ENCODE measurements at regions not wholly inside any gene's neighbourhood (a gene's known extent, or its start where the extent isn't known, plus 50 kb on each side); places are given as distances from the start of the nearest gene placed in this dataset.

- TF ChIP-seq CBFB (IDR thresholded peaks at IDR 0.05; ENCODE audit: low read depth) (no peak), EP300 (IDR thresholded peaks at IDR 0.05; ENCODE audit: borderline replicate concordance in 1 of 2, control insufficient read depth in 1 of 2, low read depth in 2 of 2, low read length in 2 of 2) (no peak)
These were observed 230.4 kb downstream of the MEIS1 start for GRCh38 chr2:66665124-66665984.

Measured in GM12878 (cell line).